Caco-2 (cell line): ENCODE measurements at regions not wholly inside any gene's neighbourhood (a gene's known extent, or its start where the extent isn't known, plus 50 kb on each side); places are given as distances from the start of the nearest gene placed in this dataset.

Source experiments
- BruUV-seq: library from RNA; stranded (reverse); fragments of 400-500 nt; replicated peaks from 2 replicates; lab custom pipeline; 2021; lab: Mats Ljungman, UMichigan
- CTCF ChIA-PET: fragments of 300-600 bp; sonication (Branson Sonifier 250); formaldehyde crosslinking; loops from one replicate; lab custom pipeline; 2022; ENCODE audit warnings: antibody characterized with exemption; lab: Charles Lee
- POLR2A ChIA-PET: fragments of 300-600 bp; sonication (Branson Sonifier 250); formaldehyde crosslinking; loops from one replicate; lab custom pipeline; 2022; ENCODE audit warnings: antibody characterized with exemption; lab: Charles Lee
- DNase-seq, 2 experiments: peaks; one replicate each; pipeline versions ENCODE4 v3.0.0 to v3.0.0-alpha.2; 2020 to 2022
- H3K27me3 ChIP-seq: replicated peaks from 2 replicates; pipeline ENCODE4 v1.6.0; 2011; ENCODE audit warnings: low read length; ENCODE audit not compliant: control insufficient read depth, insufficient read depth
- H3K36me3 ChIP-seq: 2 replicates; pipeline ENCODE4 v1.5.1; 2011; ENCODE audit warnings: low read length; ENCODE audit not compliant: control insufficient read depth, insufficient read depth
- H3K4me1 ChIP-seq: fragments of 250-450 bp; sonication (Bioruptor Pico); 2 replicates; pipeline ENCODE4 v1.5.1; 2020; ENCODE audit warnings: mild to moderate bottlenecking
- H3K4me3 ChIP-seq: 2 replicates; pipeline ENCODE4 v1.5.1; 2011; ENCODE audit warnings: low read depth, mild to moderate bottlenecking, control low read depth, low read length
- H3K9me3 ChIP-seq: fragments of 250-450 bp; sonication (Bioruptor Pico); 2 replicates; pipeline ENCODE4 v1.5.1; 2020; ENCODE audit warnings: mild to moderate bottlenecking, moderate library complexity
- H3K27ac Mint-ChIP-seq: one replicate; pipeline ENCODE4 v1.8.0; 2022; ENCODE audit warnings: mixed read lengths; ENCODE audit not compliant: unreplicated experiment
- H3K27me3 Mint-ChIP-seq: one replicate; pipeline ENCODE4 v1.8.0; 2022; ENCODE audit warnings: mixed read lengths; ENCODE audit not compliant: insufficient read depth, unreplicated experiment
- H3K36me3 Mint-ChIP-seq: one replicate; pipeline ENCODE4 v1.8.0; 2022; ENCODE audit warnings: mild to moderate bottlenecking, mixed read lengths; ENCODE audit not compliant: insufficient read depth, unreplicated experiment
- H3K4me1 Mint-ChIP-seq: one replicate; pipeline ENCODE4 v1.8.0; 2022; ENCODE audit warnings: low read depth, mixed read lengths; ENCODE audit not compliant: unreplicated experiment
- H3K4me3 Mint-ChIP-seq: one replicate; pipeline ENCODE4 v1.8.0; 2022; ENCODE audit warnings: mild to moderate bottlenecking, moderate library complexity, mixed read lengths; ENCODE audit not compliant: unreplicated experiment
- H3K9me3 Mint-ChIP-seq: one replicate; pipeline ENCODE4 v1.8.0; 2022; ENCODE audit warnings: mixed read lengths; ENCODE audit not compliant: unreplicated experiment
- CTCF ChIP-seq, 2 experiments: fragments of 200-600 bp in 1 of 2; IDR thresholded peaks; 1 replicate in 1 of 2; 2 replicates in 1 of 2; pipeline versions ENCODE4 v1.5.1 to v1.8.0; 2011 to 2022; ENCODE audit warnings: antibody characterized with exemption in 1 of 2, control low read depth in 1 of 2, inconsistent platforms in 1 of 2, low read depth in 1 of 2, low read length in 1 of 2, mild to moderate bottlenecking in 1 of 2, moderate library complexity in 1 of 2; ENCODE audit not compliant: insufficient read depth in 1 of 2, severe bottlenecking in 1 of 2, unreplicated experiment in 1 of 2
- intact Hi-C: fragments of 100-400 bp; cut with micrococcal nuclease; formaldehyde crosslinking; loops from one replicate; pipeline ENCODE4 v1.10.0; 2022; ENCODE audit not compliant: unreplicated experiment

GRCh38 chr2:51888120-51888519, 856.2 kb upstream of the NRXN1 start:
- no TSS peak for BruUV-seq
- Histone ChIP-seq H3K4me3 (no peak overlapping the region), H3K36me3 (no peaks in the 10 kb centered on the region), H3K27me3 (no peaks in the 10 kb centered on the region), H3K9me3 (no peaks in the 10 kb centered on the region), H3K4me1 (no peaks in the 10 kb centered on the region)
- Mint-ChIP-seq H3K27ac (no peak overlapping the region), H3K9me3 (no peaks in the 10 kb centered on the region), H3K36me3 (no peaks in the 10 kb centered on the region), H3K4me3 (no peak overlapping the region), H3K27me3 (no peaks in the 10 kb centered on the region), H3K4me1 (no peaks in the 10 kb centered on the region)
- ChIA-PET POLR2A (no interaction called here), CTCF (no interaction called here)
- intact Hi-C loops = no loop called here
- TF ChIP-seq CTCF (IDR thresholded peaks at IDR 0.05; ENCODE audit: insufficient read depth in 1 of 2, low read depth in 1 of 2, low read length in 1 of 2, severe bottlenecking in 1 of 2, unreplicated experiment in 1 of 2) = no peak
- no peak for DNase-seq

GRCh38 chr2:51881673-51882072, 849.7 kb upstream of the NRXN1 start:
- H3K4me1 ChIP-seq = no peaks in the 10 kb centered on the region
- BruUV-seq = no TSS peak
- Mint-ChIP-seq H3K27ac (no peak overlapping the region), H3K27me3 (no peaks in the 10 kb centered on the region), H3K9me3 (peaks cover 29% of the 10 kb centered on the region), H3K36me3 (no peaks in the 10 kb centered on the region), H3K4me1 (no peaks in the 10 kb centered on the region), H3K4me3 (no peak overlapping the region)
- intact Hi-C loops = no loop called here
- TF ChIP-seq CTCF (IDR thresholded peaks at IDR 0.05; ENCODE audit: insufficient read depth in 1 of 2, low read depth in 1 of 2, low read length in 1 of 2, severe bottlenecking in 1 of 2, unreplicated experiment in 1 of 2) = no peak
- POLR2A ChIA-PET = no interaction called here
- CTCF ChIA-PET = no interaction called here
- DNase-seq = no peak
- no peaks in the 10 kb centered on the region for H3K36me3 ChIP-seq
- H3K9me3 ChIP-seq = no peaks in the 10 kb centered on the region
- no peak overlapping the region for H3K4me3 ChIP-seq
- no peaks in the 10 kb centered on the region for H3K27me3 ChIP-seq

- Histone ChIP-seq H3K4me3 (no peak overlapping the region), H3K27me3 (no peaks in the 10 kb centered on the region), H3K36me3 (no peaks in the 10 kb centered on the region), H3K9me3 (no peaks in the 10 kb centered on the region; the same call in 1 of the 2 replicates), H3K4me1 (no peaks in the 10 kb centered on the region)
- Mint-ChIP-seq H3K27me3 (no peaks in the 10 kb centered on the region), H3K36me3 (no peaks in the 10 kb centered on the region), H3K4me3 (no peak overlapping the region), H3K27ac (no peak overlapping the region), H3K4me1 (no peaks in the 10 kb centered on the region), H3K9me3 (peaks cover 33% of the 10 kb centered on the region)
- DNase-seq = no peak
- ChIA-PET CTCF (no interaction called here), POLR2A (no interaction called here)
- no peak for TF ChIP-seq CTCF (IDR thresholded peaks at IDR 0.05; ENCODE audit: insufficient read depth in 1 of 2, low read depth in 1 of 2, low read length in 1 of 2, severe bottlenecking in 1 of 2, unreplicated experiment in 1 of 2)
- intact Hi-C loops = no loop called here
- BruUV-seq = no TSS peak
These were observed 848.2 kb upstream of the NRXN1 start for GRCh38 chr2:51880153-51880552.
